Left renal pelvis (tissue), 4 donors: ENCODE measurements at regions not wholly inside any gene's neighbourhood (a gene's known extent, or its start where the extent isn't known, plus 50 kb on each side); places are given as distances from the start of the nearest gene placed in this dataset.
A peak's percentile ranks its signal among the peaks of the same experiment; 100 is the strongest.

Experiments
- DNase-seq, 4 donors: peaks; one replicate each; pipeline ENCODE4 v3.0.0-alpha.2; 2013; ENCODE audit warnings: low read depth in 4 of 4, low spot score in 3 of 4

- peak in 1 of 4 donors; percentile 15 for DNase-seq
Observed at GRCh38 chr2:60652832-60653340, 99.4 kb upstream of the BCL11A start.

- no peak for DNase-seq
Observed at GRCh38 chr2:60657673-60658072, 98.4 kb upstream of the PAPOLG start.

- DNase-seq, result no peak
Observed at GRCh38 chr2:60659026-60659425, 97.0 kb upstream of the PAPOLG start.

GRCh38 chr2:60661073-60661738 is 94.9 kb upstream of the PAPOLG start:
- no peak for DNase-seq

GRCh38 chr2:60662781-60663180 is 93.3 kb upstream of the PAPOLG start:
- DNase-seq, result no peak

- no peak for DNase-seq
Observed at GRCh38 chr2:60671966-60672365, 84.1 kb upstream of the PAPOLG start.

GRCh38 chr2:60674524-60675165 is 81.4 kb upstream of the PAPOLG start:
- peak; percentile 29 to 51 (median 42) for DNase-seq

- DNase-seq, result no peak
Observed at GRCh38 chr2:60675301-60675700, 80.8 kb upstream of the PAPOLG start.

- no peak for DNase-seq
Observed at GRCh38 chr2:60676706-60677330, 79.2 kb upstream of the PAPOLG start.

- DNase-seq, result no peak
Observed at GRCh38 chr2:60677356-60677755, 78.7 kb upstream of the PAPOLG start.

- no peak for DNase-seq
Observed at GRCh38 chr2:60678551-60678950, 77.5 kb upstream of the PAPOLG start.

- DNase-seq, result no peak
Observed at GRCh38 chr2:60679036-60679780, 76.9 kb upstream of the PAPOLG start.

GRCh38 chr2:60693551-60693950 is 62.5 kb upstream of the PAPOLG start:
- no peak for DNase-seq

- no peak for DNase-seq
Observed at GRCh38 chr2:60695793-60696192, 60.3 kb upstream of the PAPOLG start.

GRCh38 chr2:60699617-60700016 is 56.5 kb upstream of the PAPOLG start:
- no peak for DNase-seq

- no peak for DNase-seq
Observed at GRCh38 chr2:60706021-60706420, 50.0 kb upstream of the PAPOLG start.
